ENCODE measurements at regions not wholly inside any gene's neighbourhood (a gene's known extent, or its start where the extent isn't known, plus 50 kb on each side); places are given as distances from the start of the nearest gene placed in this dataset.

DNA sequence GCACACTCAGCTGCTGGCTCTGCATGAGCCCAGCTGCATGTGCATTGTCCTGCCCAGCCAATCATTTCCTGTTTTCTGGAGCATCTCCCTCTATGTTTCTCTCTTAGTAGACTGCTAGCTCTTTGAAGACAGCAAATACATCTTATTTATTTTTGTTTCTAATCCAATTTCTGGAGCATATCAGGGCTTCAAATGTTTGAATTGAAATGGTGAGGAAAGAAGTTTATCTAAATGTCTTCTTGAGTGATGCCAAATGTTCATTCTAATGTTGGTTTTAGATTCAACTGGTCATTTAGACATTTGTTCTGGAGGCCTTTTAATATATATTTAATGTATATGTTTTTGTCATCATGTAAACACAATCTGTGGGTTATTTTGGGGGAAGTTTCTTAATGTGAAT is 141.9 kb downstream of the DNAJB9 start:
- DNase-seq, result no peak

DNA sequence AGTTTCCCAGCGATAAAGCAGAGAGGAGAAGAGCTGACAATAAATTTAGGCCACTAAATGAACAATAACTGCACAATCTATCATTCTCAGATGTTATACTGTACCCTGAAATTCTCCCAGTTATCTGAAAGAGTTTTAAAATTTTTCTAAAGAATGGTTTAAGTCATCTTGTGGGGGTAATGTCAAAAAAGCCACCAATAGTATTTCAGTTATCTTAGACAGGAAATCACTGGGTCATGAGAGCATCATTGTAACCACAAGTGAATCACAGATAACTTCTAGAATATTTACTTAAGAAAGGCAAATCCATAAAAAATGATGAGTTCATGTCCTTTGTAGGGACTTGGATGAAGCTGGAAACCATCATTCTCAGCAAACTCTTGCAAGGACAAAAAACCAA is 147.1 kb downstream of the DNAJB9 start:
- DNase-seq, result no peak

DNA sequence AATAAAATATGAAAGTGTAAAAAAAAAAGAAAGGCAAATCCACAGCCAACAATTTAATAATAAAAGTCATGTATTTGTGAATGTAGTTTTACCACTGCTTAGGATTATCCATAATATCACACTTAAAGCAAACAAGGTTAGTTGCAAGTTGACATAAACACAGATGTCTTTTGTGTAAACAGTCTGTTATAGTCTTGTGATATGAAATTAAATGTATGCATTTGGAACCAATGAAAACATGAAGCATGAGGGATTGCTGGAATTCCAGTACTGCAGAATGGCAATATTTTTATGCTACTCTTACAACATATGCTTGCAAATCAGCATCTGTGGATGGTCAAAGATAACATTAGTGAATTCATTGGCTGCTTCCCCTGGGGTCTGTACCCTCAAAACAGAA is 148.1 kb downstream of the DNAJB9 start:
- DNase-seq, result no peak

DNA sequence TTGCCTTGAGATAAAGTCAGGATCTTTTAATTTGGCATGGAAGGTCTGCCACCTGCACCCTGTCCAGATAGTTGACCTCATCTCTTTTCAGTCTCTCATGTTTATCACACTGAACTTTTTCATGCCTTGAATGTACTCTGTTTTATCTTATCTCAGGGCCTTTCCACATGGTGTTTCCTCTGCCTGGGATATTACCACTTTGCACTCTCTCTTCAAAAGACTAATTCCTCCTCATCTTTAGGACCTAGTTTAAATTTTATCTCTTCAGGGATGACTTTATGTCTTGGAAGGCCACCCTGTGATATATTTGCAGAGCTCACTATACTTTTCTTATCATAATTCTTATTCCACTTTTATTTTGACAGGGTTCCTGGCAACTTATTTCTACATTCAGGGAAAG is 150.0 kb downstream of the DNAJB9 start:
- DNase-seq, result no peak

DNA sequence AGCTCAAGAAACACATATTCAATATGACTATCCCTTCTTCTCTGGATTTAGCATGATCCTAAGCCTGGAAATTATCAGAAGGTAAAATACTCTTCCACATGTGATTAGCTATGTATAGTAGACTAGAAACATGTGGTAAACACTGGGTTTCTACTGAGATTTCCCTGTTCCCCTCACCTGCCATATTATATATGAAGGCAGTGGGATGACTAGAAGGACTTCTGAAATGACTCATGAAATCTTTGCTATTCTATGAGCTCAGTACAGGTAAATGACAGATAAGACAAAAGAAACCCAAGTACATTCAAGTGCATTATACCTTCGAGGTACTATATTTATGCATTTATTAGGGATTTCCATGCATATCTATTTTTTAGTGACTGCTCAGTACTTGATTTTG is 152.9 kb downstream of the DNAJB9 start:
- no peak for DNase-seq

DNA sequence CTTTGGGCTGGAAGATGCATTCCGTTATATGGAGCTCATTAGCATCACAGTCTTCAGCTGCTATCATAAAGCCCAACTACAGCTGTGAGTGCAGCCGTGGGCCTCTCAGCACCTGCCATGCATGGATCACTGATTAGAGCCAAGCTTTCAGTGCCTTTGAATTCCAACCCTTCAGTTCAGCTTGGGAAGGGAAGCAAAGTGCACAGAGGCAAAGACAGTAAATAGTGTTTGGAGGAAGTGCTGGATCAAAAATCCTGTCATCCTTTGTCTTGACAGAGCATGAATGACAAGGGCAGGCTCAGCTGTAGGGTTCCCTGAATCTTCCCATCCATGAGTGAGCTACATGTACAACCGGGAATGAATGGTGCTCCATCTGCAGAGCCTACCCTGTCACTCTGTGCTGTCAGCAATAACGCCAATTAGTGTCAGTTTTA is 153.7 kb downstream of the DNAJB9 start:
- no peak for DNase-seq

DNA sequence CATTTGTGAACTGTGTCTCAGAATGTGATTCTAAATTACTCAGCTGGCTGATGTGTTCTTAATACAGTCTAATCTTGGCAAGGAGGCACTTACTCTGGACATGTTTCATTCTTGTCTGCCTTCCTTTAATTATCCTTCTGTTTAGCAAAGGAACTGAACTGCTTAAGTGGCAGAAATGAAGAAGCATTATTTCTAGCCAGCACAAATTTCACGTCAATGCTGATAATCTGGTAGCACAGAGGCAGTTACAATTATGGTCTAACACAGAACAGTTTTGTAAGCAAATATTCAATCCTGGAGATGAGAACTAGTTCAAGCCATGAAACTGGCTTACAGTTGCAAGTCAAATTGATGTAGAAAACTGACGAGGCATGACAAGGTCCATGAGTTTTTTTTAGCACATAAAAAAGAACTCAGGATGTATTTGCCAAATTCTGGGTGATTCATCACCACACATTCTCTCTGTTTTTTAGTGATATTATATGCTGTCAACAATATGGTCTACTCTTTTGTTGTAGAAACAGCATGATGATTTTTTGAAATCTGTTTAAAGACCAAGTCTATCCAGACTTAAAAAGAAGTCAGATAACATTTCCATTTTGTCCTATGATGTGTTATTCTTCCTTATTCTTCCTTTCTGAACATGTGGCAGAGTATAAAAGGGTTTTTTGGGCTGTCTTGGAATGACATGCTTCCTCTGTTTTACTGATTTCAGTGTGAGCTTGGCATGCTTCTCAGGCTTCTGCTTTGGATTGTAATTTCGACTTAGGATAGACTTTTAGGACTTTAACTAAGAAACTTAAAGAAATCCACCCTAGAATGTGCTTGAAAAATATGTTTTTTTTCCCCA is 154.8 kb downstream of the DNAJB9 start:
- no peak for DNase-seq

DNA sequence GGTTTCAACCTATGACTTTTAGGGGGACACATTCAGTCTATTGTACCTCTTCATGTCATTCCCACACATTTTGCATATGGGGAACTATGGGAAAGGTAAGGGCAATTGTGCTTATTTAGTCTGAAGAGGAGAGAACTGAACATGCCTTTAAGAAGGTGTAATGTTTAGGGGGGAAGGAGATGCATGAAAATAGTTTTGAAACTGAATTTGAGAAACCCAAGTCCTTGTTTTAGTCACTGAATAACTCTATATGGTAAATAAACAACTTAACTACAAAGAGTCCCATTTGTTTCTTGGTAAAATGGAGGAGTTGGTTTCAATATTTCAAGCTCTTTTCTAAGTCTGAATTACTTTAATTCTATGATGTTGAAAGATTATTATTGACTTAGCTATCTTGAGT is 166.1 kb downstream of the DNAJB9 start:
- no peak for DNase-seq

DNA sequence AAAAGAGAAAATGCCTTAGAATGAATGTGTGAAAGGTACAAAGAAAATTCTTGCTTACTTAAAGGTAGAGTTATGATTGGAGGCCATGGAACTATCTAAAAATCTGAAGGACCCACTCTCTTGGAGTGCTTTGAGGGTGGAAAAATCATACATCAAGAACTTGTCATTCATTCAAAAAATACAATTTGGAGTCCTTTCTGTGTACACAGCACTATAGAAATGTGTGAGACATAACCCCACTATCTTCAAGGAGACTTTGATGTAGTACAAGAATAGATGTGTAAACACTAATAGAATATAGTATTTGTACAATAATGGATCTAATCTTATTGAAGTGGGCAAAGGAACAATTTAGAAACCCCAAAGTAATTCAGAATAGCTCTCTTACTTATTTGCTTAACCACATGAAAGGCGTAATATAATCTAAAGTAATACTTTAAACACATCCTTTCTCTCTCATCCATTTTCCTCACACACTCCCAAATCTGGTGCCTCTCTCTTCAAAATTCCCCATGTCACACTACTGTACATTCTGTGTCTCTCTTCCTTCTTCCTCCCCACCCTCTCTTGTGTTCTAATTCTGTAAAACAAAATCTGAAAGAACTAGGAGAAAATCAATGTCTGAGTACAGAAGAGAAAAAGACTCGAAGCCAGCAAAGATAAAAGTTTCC is 166.7 kb downstream of the DNAJB9 start:
- no peak for DNase-seq

DNA sequence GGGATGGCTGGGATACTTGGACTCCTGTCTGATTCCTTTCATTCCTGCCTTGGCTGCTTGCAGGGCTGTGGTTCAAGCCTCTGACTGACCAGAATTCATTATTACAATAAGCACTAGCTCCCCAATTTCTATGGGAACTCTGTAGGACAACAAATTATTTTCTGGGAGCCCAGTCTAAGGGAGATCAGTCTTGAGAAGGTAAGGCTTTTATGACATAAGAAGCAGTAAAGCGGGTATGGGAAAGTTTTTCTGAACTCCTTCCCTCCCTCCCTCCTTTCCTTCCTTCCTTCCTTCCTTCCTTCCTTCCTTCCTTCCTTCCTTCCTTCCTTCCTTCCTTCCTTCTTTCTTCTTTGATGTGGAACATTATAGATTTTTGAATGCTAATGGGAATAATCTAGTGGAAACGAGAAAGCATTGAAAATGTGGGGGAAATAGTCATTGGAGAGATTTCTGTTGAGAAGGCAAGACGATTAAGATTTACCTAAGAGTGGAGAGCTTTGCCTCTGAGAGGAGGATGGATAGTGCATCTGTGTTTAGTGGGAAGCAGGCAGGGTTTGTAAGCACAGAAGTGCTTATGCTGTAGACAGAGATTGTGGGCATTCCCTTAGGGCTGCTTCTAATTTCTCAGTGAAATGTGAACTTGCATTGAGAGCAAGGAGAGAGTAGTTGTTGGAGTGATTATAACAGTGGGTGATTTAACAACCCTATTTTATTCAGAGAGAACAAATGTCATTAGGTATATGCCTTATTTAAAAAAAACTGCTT is 201.5 kb downstream of the DNAJB9 start:
- DNase-seq, result no peak

DNA sequence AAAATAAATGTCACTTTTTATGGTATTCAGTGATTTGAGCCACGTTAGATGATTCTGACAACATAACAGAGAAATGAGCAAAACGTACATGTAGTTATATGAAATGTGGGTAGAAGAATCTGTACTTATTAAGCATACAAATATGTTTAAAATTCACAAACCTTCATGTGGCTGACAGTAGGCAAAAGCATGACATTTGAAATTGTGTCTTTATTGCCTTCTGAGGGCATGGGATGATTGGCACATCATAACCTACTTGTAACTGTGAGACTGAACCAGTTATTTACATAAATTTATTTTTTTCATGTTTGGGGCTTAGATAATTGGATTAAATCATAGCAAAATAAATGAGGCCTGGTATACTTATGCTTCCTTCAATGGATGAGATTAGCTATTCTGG is 202.2 kb downstream of the DNAJB9 start:
- DNase-seq, result no peak

DNA sequence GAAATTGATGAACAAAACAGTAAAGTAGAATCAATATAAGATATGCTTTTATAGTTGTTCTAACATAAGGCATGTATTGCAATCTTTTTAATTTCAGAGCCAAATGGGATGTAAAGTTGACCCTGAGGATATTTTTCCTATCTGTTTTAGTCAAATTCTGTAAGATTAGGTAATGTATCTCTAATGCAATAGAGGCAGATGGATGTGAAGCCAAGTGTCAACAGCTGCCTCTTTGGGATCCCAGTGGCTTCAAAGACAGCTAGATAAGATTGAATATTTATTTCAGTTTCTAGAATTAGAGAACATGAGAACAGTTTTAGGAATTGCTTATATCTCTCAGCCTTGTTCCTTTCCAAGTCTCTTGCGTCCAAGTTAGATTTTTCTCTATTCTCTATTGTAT is 208.3 kb downstream of the DNAJB9 start:
- DNase-seq, result no peak

DNA sequence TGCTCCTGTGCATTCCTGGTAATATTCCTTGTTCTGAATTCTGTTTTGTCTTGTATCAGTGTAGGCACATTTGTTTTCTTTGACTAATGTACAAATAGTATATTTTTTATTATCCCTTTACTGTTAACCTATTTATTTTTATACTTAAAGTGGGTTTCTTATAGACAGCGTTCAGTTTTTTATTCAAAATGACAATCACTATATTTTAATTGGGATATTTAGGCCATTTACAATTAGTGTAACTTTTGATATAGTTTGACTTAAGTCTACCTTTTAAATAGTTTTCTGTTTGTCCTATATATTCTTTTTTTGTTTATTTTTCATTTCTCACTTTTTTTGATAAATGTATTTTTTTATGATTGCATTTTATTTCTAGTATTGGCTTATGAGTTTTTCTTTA is 219.8 kb downstream of the DNAJB9 start:
- no peak for DNase-seq

DNA sequence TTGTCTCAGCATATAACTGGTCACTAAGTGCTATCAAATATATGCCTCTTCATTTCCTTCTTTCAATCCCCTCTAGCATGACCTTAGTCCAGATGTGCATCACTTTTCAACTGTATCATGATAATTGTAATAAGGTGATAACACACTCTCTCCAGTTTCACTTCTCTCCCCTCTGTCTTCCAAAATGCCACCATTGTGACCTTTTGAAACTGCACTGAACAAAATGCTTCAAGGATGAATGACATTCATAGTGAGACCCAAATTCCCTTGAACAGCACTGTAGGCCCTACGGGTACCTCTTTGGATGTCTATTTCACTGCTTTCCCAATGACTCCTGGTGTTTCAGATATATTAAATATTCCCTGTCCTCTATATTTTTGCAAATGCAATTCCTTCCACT is 224.8 kb downstream of the DNAJB9 start:
- no peak for DNase-seq

DNA sequence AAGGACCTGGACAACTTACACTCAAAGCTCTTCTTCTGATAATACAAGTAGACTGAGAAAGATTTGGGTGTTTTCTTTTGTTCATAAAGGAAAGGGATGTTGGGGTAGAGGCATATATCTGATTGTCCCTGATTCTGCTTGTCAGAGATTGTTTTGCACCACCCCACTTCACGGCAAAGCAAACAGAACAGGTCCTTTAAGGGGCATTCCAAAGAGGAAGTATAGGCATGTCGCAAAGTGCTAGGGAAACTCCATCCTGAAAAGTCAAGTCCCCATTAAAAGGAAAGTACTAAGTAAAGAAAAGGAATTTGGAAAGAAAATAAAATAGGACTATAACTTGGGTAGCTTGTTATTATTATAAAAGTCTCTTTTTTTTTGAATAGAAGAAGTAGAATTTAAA is 233.0 kb downstream of the DNAJB9 start:
- DNase-seq, result no peak

DNA sequence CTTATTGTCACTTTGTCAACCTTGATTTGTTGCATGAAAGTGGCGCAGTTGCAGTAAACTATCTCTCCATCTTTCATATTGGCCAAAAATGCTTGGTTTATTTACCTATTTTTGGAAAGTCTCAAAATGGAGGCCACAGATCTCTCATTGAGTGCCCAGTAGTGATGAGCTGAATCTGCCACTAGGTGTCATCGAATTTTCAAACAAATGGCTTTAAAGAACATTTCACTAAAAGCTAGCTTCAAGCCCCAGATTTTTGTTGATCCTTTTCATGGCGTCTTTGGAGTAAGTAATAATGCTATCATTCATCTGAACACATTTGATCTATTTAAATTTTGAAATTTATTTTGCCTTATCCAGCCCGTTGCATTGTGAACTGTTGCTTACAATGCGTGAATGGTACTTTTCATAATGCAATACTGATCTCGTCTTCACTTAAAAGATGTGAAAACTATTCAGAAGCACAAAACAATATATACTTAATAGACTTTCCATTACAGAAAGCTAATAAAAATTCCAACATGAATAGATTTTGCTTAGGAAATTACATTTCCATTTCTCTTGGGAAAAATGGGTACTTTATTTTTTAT is 236.2 kb downstream of the DNAJB9 start:
- DNase-seq, result no peak

DNA sequence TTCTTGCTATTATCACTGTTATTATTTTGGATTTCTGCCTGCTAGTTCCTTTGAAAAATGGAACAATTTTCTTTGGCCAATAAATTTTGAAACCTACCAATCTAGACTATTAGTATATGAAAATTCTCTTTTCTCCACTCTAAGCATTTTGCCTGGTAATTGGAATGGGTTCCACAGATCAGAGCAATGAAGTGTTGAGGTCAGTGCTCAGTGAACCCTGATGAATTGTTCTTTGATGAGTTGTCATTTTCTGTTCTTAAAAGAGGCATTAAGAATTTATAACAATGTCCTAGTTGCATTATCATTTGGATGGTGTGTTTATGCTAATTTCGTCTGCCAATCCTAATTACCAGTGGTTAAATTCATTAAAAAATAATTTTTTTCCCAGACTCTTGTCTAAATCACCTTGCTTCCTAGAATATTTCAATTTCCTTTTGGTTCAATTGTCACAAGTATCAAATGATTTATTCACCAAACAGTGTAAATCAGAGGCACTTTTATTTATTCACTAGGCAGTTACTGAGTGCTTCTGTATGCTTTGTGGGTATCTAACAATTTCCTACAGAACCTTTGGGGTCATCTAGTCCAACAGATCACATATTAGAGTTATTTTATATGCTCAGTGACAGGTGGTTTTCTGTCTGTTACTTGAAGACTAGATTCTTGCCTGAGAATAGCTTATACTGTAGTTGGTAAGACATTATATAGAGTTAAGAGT is 239.0 kb downstream of the DNAJB9 start:
- no peak for DNase-seq

DNA sequence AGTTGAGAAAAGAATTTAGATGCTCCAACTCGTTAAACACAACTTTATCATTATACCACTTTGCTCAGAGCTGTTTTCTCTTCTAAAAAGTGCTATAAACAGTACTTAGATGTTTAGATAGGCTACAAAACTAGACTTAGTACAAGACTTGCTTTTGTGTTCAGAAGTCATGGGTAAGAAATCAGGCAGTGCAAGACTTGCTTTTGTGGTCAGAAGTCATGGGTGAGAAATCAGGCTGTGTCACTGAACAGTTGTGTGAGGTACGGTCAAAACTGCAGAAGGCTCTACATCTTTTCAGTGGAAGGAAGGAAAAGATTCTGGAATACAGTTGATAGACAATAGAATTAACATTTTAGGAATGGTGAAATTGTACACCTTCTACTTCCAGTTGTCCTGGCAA is 239.7 kb downstream of the DNAJB9 start:
- no peak for DNase-seq

DNA sequence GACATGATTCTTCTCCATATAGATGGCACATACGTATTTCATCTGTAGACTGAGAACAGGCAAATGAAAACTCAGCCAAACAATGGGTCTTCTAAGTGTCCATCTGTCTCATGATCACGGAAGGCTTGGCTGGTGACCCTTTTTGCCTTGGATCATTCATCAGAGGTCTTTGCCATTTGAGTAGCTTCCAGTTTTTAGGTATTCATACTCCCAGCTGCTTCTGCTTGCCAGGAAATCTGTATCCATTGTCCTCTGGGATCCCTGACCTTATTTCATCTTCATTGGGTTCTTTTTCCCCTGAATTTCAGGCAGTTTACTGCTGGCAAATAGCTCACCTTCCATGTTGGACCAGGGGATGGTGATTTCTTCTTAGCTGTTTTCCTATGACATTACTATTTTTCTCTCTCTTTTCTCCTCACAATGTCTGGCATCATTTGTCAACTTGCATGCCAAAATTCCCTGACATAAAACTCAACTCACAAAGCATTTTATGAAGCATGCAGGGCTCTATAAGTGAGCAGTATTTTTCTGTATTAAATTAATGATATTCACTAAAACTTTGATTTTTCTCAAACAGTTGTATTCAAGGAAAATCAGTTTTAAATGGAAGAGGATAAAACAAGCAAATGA is 241.2 kb downstream of the DNAJB9 start:
- no peak for DNase-seq

DNA sequence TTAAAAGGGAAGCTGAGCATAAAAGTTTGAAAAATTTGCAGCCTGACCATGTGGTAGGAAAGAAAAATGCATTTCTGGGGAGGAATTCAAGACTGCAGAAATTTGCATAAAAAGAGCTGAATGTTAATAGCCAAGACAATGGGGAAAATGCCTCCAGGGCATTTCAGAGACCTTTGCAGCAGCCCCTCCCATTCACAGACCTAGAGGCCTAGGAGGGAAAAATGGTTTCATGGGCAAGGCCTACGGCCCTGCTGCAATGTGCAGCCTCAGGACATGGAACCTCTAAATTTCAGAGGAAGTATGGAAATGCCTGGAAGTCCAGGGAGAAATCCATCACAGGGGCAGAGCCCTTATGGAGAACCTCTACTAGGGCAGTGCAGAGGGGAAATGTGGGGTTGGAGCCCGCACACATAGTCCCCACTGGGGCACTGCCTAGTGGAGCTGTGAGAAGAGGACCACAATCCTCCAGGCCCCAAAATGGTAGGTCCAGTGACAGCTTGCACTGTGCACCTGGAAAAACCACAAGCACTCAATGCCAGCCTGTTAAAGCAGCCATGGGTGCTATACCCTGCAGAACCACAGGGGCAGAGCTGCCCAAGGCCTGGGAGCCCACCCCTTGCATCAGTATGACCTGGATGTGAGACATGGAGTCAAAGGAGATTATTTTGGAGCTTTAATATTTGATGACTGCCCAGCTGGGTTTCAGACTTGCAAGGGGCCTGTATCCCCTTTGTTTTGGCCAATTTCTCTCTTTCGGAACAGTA is 243.8 kb downstream of the DNAJB9 start:
- DNase-seq, result no peak

DNA sequence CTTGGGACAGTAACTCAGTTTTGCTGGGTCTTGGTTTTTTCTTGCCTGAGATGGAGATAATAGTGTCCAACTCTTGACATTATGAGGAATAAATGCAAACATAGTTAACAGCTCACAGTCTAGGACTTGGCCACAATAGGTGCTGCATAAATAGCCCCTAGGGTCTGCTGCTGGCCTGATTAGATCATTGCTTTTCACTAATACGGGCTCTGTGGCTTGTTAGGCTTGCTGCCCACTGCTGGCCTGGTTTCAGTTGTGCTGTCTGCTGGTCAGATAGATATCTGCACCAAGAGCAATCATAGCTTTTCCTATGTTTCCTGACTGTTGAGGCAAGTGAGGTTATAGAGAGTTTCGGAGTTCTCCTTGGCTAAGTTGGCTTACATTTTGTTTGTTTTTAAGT is 246.1 kb downstream of the DNAJB9 start:
- DNase-seq, result no peak

All from CD4-positive, alpha-beta T cell treated with Interleukin-6 for 4 hours (primary cell).